Gastrocnemius medialis (tissue), 4 donors: ENCODE measurements at regions not wholly inside any gene's neighbourhood (a gene's known extent, or its start where the extent isn't known, plus 50 kb on each side); places are given as distances from the start of the nearest gene placed in this dataset.

Experiments
- ATAC-seq, 2 donors: fragments of 150-250 bp; one replicate each; pipeline ENCODE4 v1.9.1; 2016
- DNase-seq, 2 donors: peaks; one replicate each; pipeline ENCODE4 v3.0.0-alpha.2; 2019
- H3K27ac ChIP-seq, 4 donors: fragments of 200-600 bp; sonication (generic); 1 replicate in 1 of 4; 2 replicates in 3 of 4; pipeline ENCODE4 v1.5.1; 2016 to 2018; ENCODE audit warnings: mild to moderate bottlenecking in 2 of 4, moderate library complexity in 1 of 4
- H3K27me3 ChIP-seq, 3 donors: fragments of 200-600 bp; sonication (generic) in 2 of 3; 1 replicate in 1 of 3; 2 replicates in 2 of 3; pipeline versions ENCODE4 v1.5.1 to v1.6.0; 2016 to 2019; ENCODE audit warnings: mild to moderate bottlenecking in 1 of 3, moderate library complexity in 1 of 3
- H3K36me3 ChIP-seq, 2 donors: fragments of 200-600 bp; sonication (generic) in 1 of 2; one replicate each; pipeline ENCODE4 v1.5.1; 2017 to 2018
- H3K4me1 ChIP-seq, 2 donors: fragments of 200-600 bp; sonication (generic) in 1 of 2; one replicate each; pipeline ENCODE4 v1.5.1; 2016 to 2017; ENCODE audit warnings: mild to moderate bottlenecking in 2 of 2
- H3K4me3 ChIP-seq, 4 donors: fragments of 200-600 bp; sonication (generic) in 3 of 4; 1 replicate in 1 of 4; 2 replicates in 3 of 4; pipeline ENCODE4 v1.5.1; 2016 to 2019; ENCODE audit warnings: mild to moderate bottlenecking in 2 of 4
- H3K9me3 ChIP-seq, 3 donors: fragments of 200-600 bp; sonication (generic) in 2 of 3; 1 replicate in 1 of 3; 2 replicates in 2 of 3; pipeline ENCODE4 v1.5.1; 2016 to 2019
- POLR2A ChIP-seq, 2 donors: fragments of 450-650 bp; IDR thresholded peaks; one replicate each; pipeline ENCODE4 v1.6.1; 2017; ENCODE audit warnings: antibody characterized with exemption in 2 of 2, mild to moderate bottlenecking in 2 of 2, moderate library complexity in 2 of 2
- in situ Hi-C, 4 donors: fragments of 200-750 bp; cut with MboI; loops; one replicate each; pipeline versions ENCODE4 v1.15.0 to v1.8.0; 2017; ENCODE audit warnings: low sequenced_read_pairs in 4 of 4
- intact Hi-C: fragments of 100-400 bp; cut with DNase I; formaldehyde crosslinking; loops from one replicate; pipeline ENCODE4 v1.15.1; 2023; ENCODE audit warnings: low total_unique reads
- TF ChIP-seq, protein P1 (sequence below), 5 experiments: fragments of 450-650 bp in 3 of 5; fragments of 200-600 bp in 2 of 5; sonication (generic) in 2 of 5; IDR thresholded peaks in 4 of 5; conservative IDR thresholded peaks in 1 of 5; 1 replicate in 4 of 5; 2 replicates in 1 of 5; pipeline ENCODE4 v1.5.1; 2016 to 2019; ENCODE audit warnings: antibody characterized with exemption in 5 of 5, mild to moderate bottlenecking in 3 of 5, moderate library complexity in 3 of 5

DNA sequence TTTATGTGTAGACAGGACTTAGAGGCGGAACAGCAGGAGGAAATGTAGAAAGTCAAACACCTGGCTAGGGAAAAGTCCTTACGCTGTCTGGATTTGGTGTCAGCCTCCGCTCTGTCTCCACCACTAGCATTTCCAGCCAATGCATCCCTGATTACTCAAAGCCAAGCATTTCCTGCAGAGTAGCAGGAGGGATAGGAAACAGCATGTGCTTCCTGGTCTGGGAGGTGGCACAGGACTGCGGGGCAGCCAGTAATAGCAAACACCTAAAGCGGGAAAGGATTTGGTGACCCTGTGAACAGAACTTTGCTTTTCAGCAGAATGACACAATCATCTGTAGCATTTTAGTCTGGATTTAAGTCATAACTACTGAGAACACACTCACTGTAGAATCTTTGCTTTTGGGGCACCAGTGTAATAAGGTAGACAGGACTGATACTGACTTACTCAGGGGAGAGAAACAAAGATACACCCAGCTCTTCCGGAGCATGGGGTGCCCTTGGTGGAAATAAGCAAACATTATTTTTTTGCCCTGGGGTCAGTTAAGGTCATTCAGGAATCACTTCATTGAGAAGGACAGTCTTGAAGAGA is 133.3 kb upstream of the AHI1 start:
- no peaks in the 10 kb centered on the region for H3K9me3 ChIP-seq
- peaks cover 0 to 5% of the 10 kb centered on the region in 2 donors for H3K4me1 ChIP-seq
- ATAC-seq (peak in 1 of 2 donors; percentile 36), DNase-seq (no peak)
- intact Hi-C loops (no loop called here), in situ Hi-C loops (no loop called here)
- no peak for TF ChIP-seq POLR2A (IDR thresholded peaks at IDR 0.05)
- TF ChIP-seq, protein P1, sequence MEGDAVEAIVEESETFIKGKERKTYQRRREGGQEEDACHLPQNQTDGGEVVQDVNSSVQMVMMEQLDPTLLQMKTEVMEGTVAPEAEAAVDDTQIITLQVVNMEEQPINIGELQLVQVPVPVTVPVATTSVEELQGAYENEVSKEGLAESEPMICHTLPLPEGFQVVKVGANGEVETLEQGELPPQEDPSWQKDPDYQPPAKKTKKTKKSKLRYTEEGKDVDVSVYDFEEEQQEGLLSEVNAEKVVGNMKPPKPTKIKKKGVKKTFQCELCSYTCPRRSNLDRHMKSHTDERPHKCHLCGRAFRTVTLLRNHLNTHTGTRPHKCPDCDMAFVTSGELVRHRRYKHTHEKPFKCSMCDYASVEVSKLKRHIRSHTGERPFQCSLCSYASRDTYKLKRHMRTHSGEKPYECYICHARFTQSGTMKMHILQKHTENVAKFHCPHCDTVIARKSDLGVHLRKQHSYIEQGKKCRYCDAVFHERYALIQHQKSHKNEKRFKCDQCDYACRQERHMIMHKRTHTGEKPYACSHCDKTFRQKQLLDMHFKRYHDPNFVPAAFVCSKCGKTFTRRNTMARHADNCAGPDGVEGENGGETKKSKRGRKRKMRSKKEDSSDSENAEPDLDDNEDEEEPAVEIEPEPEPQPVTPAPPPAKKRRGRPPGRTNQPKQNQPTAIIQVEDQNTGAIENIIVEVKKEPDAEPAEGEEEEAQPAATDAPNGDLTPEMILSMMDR (IDR thresholded peaks at IDR 0.05 in 4 of 5, conservative IDR thresholded peaks at IDR 0.05 in 1 of 5), result no peak
- no peak overlapping the region for H3K4me3 ChIP-seq
- no peaks in the 10 kb centered on the region for H3K36me3 ChIP-seq
- no peak overlapping the region for H3K27ac ChIP-seq
- H3K27me3 ChIP-seq, result no peaks in the 10 kb centered on the region

DNA sequence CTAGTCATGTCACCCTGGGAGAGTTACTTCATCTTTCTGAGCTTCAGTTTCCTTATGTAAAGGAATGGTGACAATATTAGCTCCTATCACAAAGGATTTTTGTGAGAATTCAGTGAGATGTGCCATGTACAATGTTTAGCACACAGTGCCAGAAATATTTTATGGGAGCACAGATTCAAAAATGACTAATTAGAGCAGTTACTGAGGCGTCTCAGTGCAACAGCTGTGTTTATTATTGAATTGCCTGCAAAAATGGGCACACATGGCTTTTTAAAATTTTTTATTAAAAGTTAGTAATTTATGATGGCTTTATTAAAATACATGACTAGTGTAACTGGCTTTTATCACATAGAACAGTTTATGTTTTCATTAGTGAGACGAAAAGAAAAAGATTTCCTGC is 134.3 kb upstream of the AHI1 start:
- H3K27ac ChIP-seq, result no peak overlapping the region
- H3K4me3 ChIP-seq, result no peak overlapping the region
- in situ Hi-C loops, result no loop called here
- H3K27me3 ChIP-seq, result no peaks in the 10 kb centered on the region
- ATAC-seq (no peak), DNase-seq (no peak)
- intact Hi-C loops, result no loop called here
- H3K4me1 ChIP-seq, result peaks cover 0 to 5% of the 10 kb centered on the region in 2 donors
- TF ChIP-seq POLR2A (IDR thresholded peaks at IDR 0.05), result no peak
- TF ChIP-seq, protein P1 (IDR thresholded peaks at IDR 0.05 in 4 of 5, conservative IDR thresholded peaks at IDR 0.05 in 1 of 5), result no peak
- no peaks in the 10 kb centered on the region for H3K9me3 ChIP-seq
- H3K36me3 ChIP-seq, result no peaks in the 10 kb centered on the region

DNA sequence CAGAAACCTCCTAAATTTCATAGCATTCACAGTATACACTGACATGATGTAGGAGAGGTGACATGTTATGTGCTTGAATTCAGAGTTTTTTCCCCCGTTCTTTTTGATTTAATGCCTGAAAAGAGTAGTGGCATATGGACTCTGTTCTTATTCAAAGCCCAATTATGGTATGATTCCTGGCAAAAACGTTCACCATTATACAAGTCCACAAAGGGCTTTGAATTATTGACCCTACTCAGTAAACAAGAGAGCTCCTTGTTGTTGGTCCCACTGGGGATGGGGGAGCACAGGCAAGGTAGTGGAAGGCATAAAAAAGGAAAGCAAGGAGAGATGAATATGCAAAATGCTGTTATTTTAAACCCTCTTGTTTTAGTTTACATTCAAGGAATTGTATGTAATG is 136.0 kb upstream of the AHI1 start:
- H3K4me3 ChIP-seq, result no peak overlapping the region
- in situ Hi-C loops, result no loop called here
- TF ChIP-seq, protein P1 (IDR thresholded peaks at IDR 0.05 in 4 of 5, conservative IDR thresholded peaks at IDR 0.05 in 1 of 5), result no peak
- no peak for TF ChIP-seq POLR2A (IDR thresholded peaks at IDR 0.05)
- peaks cover 0 to 5% of the 10 kb centered on the region in 2 donors for H3K4me1 ChIP-seq
- H3K27ac ChIP-seq, result no peak overlapping the region
- ATAC-seq (no peak), DNase-seq (no peak)
- H3K36me3 ChIP-seq, result no peaks in the 10 kb centered on the region
- no peaks in the 10 kb centered on the region for H3K27me3 ChIP-seq
- H3K9me3 ChIP-seq, result no peaks in the 10 kb centered on the region
- intact Hi-C loops, result no loop called here

DNA sequence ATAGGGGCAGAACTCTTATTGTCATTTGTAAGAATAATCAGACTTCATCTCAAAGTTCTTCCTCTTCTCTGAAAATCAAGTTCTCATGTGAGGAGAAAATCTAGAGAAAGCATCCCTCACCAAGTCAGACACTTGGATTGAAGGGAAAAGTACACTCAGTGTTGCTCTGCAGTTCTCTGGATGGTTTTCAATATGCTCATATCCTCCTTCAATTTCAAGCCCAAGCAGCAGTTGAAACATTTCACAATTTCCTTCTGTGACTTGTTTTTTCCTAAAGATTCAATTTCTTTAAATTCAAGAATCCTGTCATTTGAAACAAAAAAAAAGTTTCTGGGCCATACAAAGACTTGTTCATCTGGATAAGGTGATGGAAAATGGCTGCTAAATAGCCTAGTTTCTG is 140.2 kb upstream of the AHI1 start:
- in situ Hi-C loops (no loop called here), intact Hi-C loops (no loop called here)
- no peak overlapping the region for H3K4me3 ChIP-seq
- DNase-seq (no peak), ATAC-seq (no peak)
- no peaks in the 10 kb centered on the region for H3K9me3 ChIP-seq
- no peaks in the 10 kb centered on the region for H3K36me3 ChIP-seq
- TF ChIP-seq, protein P1 (IDR thresholded peaks at IDR 0.05 in 4 of 5, conservative IDR thresholded peaks at IDR 0.05 in 1 of 5), result no peak
- TF ChIP-seq POLR2A (IDR thresholded peaks at IDR 0.05), result no peak
- no peaks in the 10 kb centered on the region for H3K27me3 ChIP-seq
- no peak overlapping the region for H3K27ac ChIP-seq
- H3K4me1 ChIP-seq, result no peaks in the 10 kb centered on the region

DNA sequence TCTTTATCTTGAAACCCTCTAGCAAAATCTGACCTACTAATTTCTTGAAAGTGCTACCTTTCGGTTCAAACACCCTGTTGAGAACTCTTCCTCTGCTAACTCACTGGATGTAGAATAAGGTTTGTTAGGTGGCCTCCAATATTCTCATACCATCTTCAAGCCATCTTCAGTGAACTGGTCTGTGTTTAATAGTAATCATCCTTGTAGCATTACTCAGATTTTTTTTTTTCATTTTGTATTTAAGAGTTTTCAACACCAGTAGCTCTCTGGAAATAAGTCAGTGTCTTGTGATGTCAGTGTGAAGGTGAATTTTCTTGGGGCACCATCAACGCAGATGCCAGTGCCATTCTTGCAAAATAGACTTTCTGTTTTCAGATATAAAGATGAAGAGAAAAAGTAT is 140.6 kb upstream of the AHI1 start:
- in situ Hi-C loops (no loop called here), intact Hi-C loops (no loop called here)
- no peak overlapping the region for H3K27ac ChIP-seq
- no peak overlapping the region for H3K4me3 ChIP-seq
- TF ChIP-seq, protein P1 (IDR thresholded peaks at IDR 0.05 in 4 of 5, conservative IDR thresholded peaks at IDR 0.05 in 1 of 5), result no peak
- no peaks in the 10 kb centered on the region for H3K9me3 ChIP-seq
- no peaks in the 10 kb centered on the region for H3K36me3 ChIP-seq
- no peaks in the 10 kb centered on the region for H3K27me3 ChIP-seq
- H3K4me1 ChIP-seq, result no peaks in the 10 kb centered on the region
- no peak for DNase-seq
- no peak for ATAC-seq
